K562 (cell line): ENCODE measurements at regions not wholly inside any gene's neighbourhood (a gene's known extent, or its start where the extent isn't known, plus 50 kb on each side); places are given as distances from the start of the nearest gene placed in this dataset.

Experiments used
- ATAC-seq: fragments of 200-7000 bp; cut with Tn5 transposase; 3 replicates; pipeline ENCODE4 v1.9.1; 2020; ENCODE audit warnings: moderate library complexity
- BruUV-seq: library from RNA; stranded (reverse); fragments of 400-500 nt; replicated peaks from 2 replicates; lab custom pipeline; 2021; lab: Mats Ljungman, UMichigan
- CTCF ChIA-PET: fragments of 300-600 bp; formaldehyde crosslinking; extraction: SDS; loops from one replicate; lab custom pipeline; 2021; ENCODE audit warnings: low intra/inter-chr PET ratio; lab: Yijun Ruan, JAX
- POLR2A ChIA-PET: fragments of 300-600, 350-650 bp; sonication (Branson Sonifier 250); formaldehyde crosslinking; extraction: SDS; loops from one replicate; lab custom pipeline; 2021; ENCODE audit warnings: antibody characterized with exemption, inconsistent platforms; lab: Yijun Ruan, JAX
- DNase-seq, 4 experiments: peaks; one replicate each; pipeline versions ENCODE4 v3.0.0 to v3.0.0-alpha.2; 2011 to 2018; ENCODE audit warnings: low spot score in 3 of 4, mixed read lengths in 3 of 4; ENCODE audit errors: extremely low read depth in 1 of 4
- FAIRE-seq: peaks from 2 replicates; lab custom pipeline; 2011; peaks lifted over from hg19 to GRCh38; lab: Jason Lieb, UNC
- H2AFZ ChIP-seq: 2 replicates; pipeline ENCODE4 v1.6.0; 2011; ENCODE audit warnings: low read depth, low read length, control low read depth, inconsistent platforms
- H3K27ac ChIP-seq: fragments of 200-600 bp; 3 replicates; pipeline ENCODE4 v1.8.0; 2011; ENCODE audit warnings: low read depth, mild to moderate bottlenecking, control low read depth, inconsistent platforms, low read length, moderate library complexity, mixed read lengths; ENCODE audit errors: extremely low read depth
- H3K27me3 ChIP-seq, 2 experiments: fragments of 300-600 bp in 1 of 2; 2 replicates in 1 of 2; 3 replicates in 1 of 2; pipeline versions ENCODE4 v1.6.0 to v1.8.0; 2011; ENCODE audit warnings: inconsistent platforms in 2 of 2, low read length in 2 of 2, mild to moderate bottlenecking in 1 of 2, mixed read lengths in 1 of 2, moderate library complexity in 1 of 2; ENCODE audit not compliant: control insufficient read depth in 2 of 2, insufficient read depth in 2 of 2
- H3K36me3 ChIP-seq: fragments of 300-600 bp; 3 replicates; pipeline ENCODE4 v1.8.0; 2011; ENCODE audit warnings: mild to moderate bottlenecking, low read length, inconsistent platforms; ENCODE audit not compliant: control insufficient read depth, insufficient read depth
- H3K4me1 ChIP-seq, 2 experiments: fragments of 200-600 bp in 1 of 2; replicated peaks in 1 of 2; 2 replicates in 1 of 2; 3 replicates in 1 of 2; pipeline versions ENCODE4 v1.5.1 to v1.8.0; 2011; ENCODE audit warnings: inconsistent platforms in 2 of 2, low read length in 2 of 2, mild to moderate bottlenecking in 1 of 2, mixed read lengths in 1 of 2, moderate library complexity in 1 of 2; ENCODE audit not compliant: control insufficient read depth in 2 of 2, insufficient read depth in 2 of 2
- H3K4me2 ChIP-seq: 2 replicates; pipeline ENCODE4 v1.6.1; 2011; ENCODE audit warnings: low read length, control low read depth, inconsistent platforms, mixed read lengths; ENCODE audit not compliant: insufficient read depth
- H3K4me3 ChIP-seq: fragments of 200-600 bp; sonication (generic), shearing (Covaris generic); 2 replicates; pipeline ENCODE4 v1.5.1; 2016; ENCODE audit warnings: control low read depth, inconsistent platforms
- H3K79me2 ChIP-seq: fragments of 200-600 bp; 3 replicates; pipeline ENCODE4 v1.8.0; 2011; ENCODE audit warnings: low read length, inconsistent platforms; ENCODE audit not compliant: control insufficient read depth, insufficient read depth
- H3K9ac ChIP-seq, 2 experiments: 2 replicates each; pipeline versions ENCODE4 v1.6.0 to v1.6.1; 2011; ENCODE audit warnings: low read depth in 2 of 2, low read length in 2 of 2, control low read depth in 1 of 2, inconsistent platforms in 1 of 2, mild to moderate bottlenecking in 1 of 2, mixed read lengths in 1 of 2; ENCODE audit not compliant: insufficient read depth in 1 of 2
- H3K9me1 ChIP-seq: one replicate; pipeline ENCODE4 v1.6.0; 2011; ENCODE audit warnings: inconsistent platforms, mild to moderate bottlenecking, low read length, moderate library complexity; ENCODE audit not compliant: control insufficient read depth, insufficient read depth
- H3K9me3 ChIP-seq: replicated peaks from 2 replicates; pipeline ENCODE4 v1.5.1; 2011; ENCODE audit warnings: low read depth, low read length, inconsistent platforms; ENCODE audit not compliant: control insufficient read depth, insufficient read depth
- H4K20me1 ChIP-seq: replicated peaks from 2 replicates; pipeline ENCODE4 v1.6.1; 2011; ENCODE audit warnings: low read length, inconsistent platforms, mixed read lengths; ENCODE audit not compliant: control insufficient read depth, insufficient read depth
- ARID4B ChIP-seq: sonication (generic); formaldehyde crosslinking; IDR thresholded peaks from 2 replicates; pipeline ENCODE4 v1.8.0; 2022; ENCODE audit warnings: mild to moderate bottlenecking, missing genetic modification reagents
- CREB3 ChIP-seq: fragments of 450-650 bp; conservative IDR thresholded peaks from 2 replicates; pipeline ENCODE4 v1.6.1; 2016; ENCODE audit warnings: missing genetic modification characterization, low read depth, mild to moderate bottlenecking, missing compliant biosample characterization, moderate library complexity
- ELF1 ChIP-seq: fragments of 200-800 bp; sonication (Bioruptor generic); IDR thresholded peaks from 2 replicates; pipeline ENCODE4 v1.6.1; 2016; ENCODE audit warnings: missing genetic modification characterization, missing compliant biosample characterization
- HNRNPH1 ChIP-seq: fragments of 200-400 bp; formaldehyde crosslinking; optimal IDR thresholded peaks from 2 replicates; pipeline ENCODE3; 2017; ENCODE audit warnings: low read depth, mild to moderate bottlenecking, low read length, moderate library complexity
- HNRNPLL ChIP-seq: fragments of 200-400 bp; formaldehyde crosslinking; IDR thresholded peaks from 2 replicates; pipeline ENCODE4 v1.6.1; 2017; ENCODE audit warnings: low read length, low read depth, mild to moderate bottlenecking; ENCODE audit not compliant: poor library complexity, severe bottlenecking
- MEIS2 ChIP-seq: fragments of 450-650 bp; IDR thresholded peaks from 2 replicates; pipeline ENCODE4 v1.6.1; 2014; ENCODE audit warnings: mild to moderate bottlenecking; ENCODE audit not compliant: partially characterized antibody
- NCOR1 ChIP-seq: fragments of 450-650 bp; IDR thresholded peaks from 2 replicates; pipeline ENCODE4 v1.6.1; 2016; ENCODE audit warnings: mild to moderate bottlenecking, moderate library complexity
- PHTF2 ChIP-seq: fragments of 250-450 bp; sonication (Bioruptor Pico); IDR thresholded peaks from 2 replicates; pipeline ENCODE4 v1.5.0; 2021; ENCODE audit warnings: mild to moderate bottlenecking
- RHOXF2B ChIP-seq: fragments of 250-450 bp; sonication (Bioruptor Pico); conservative IDR thresholded peaks from 2 replicates; pipeline ENCODE4 v1.5.1; 2021
- SMARCA5 ChIP-seq: fragments of 450-650 bp; IDR thresholded peaks from 2 replicates; pipeline ENCODE4 v1.6.1; 2016
- SPI1 ChIP-seq: IDR thresholded peaks from 2 replicates; pipeline ENCODE4 v1.6.1; 2011; ENCODE audit warnings: low read depth, low read length, control low read depth, borderline replicate concordance
- ZBTB43 ChIP-seq: sonication (generic); formaldehyde crosslinking; IDR thresholded peaks from 2 replicates; pipeline ENCODE4 v1.8.0; 2023; ENCODE audit warnings: mild to moderate bottlenecking, missing genetic modification reagents
- ZFP30 ChIP-seq: fragments of 250-450 bp; sonication (Bioruptor Pico); IDR thresholded peaks from 2 replicates; pipeline ENCODE4 v1.8.0; 2022; ENCODE audit warnings: moderate library complexity, mild to moderate bottlenecking, inconsistent platforms, borderline replicate concordance
- ZNF212 ChIP-seq: fragments of 450-650 bp; formaldehyde crosslinking; IDR thresholded peaks from 2 replicates; pipeline ENCODE4 v1.4.0; 2020; ENCODE audit warnings: mild to moderate bottlenecking
- ZNF584 ChIP-seq: fragments of 200-800 bp; sonication (Bioruptor generic); IDR thresholded peaks from 2 replicates; pipeline ENCODE4 v1.6.1; 2016; ENCODE audit warnings: low read depth, mild to moderate bottlenecking, missing genetic modification characterization, missing compliant biosample characterization
- ZNF717 ChIP-seq: fragments of 250-450 bp; sonication (Bioruptor Pico); IDR thresholded peaks from 2 replicates; pipeline ENCODE4 v1.5.0; 2021
- WGBS: fragments of 100-300 bp; shearing (Covaris generic); methylation state at CpG from one replicate; pipeline ENCODE4 v1.1.6; 2016; ENCODE audit warnings: low coverage, mixed read lengths; ENCODE audit not compliant: insufficient coverage; ENCODE audit errors: missing lambda C conversion rate; 5-methylcytosine and 5-hydroxymethylcytosine counted together
- in situ Hi-C: fragments of 300-500 bp; cut with MboI; formaldehyde crosslinking; loops from 4 replicates; pipeline ENCODE4 v1.15.0; 2018; ENCODE audit warnings: inconsistent platforms, mixed read lengths
- intact Hi-C: fragments of 100-400 bp; cut with micrococcal nuclease; formaldehyde crosslinking; loops from 2 replicates; pipeline ENCODE4 v1.14.2; 2022

DNA sequence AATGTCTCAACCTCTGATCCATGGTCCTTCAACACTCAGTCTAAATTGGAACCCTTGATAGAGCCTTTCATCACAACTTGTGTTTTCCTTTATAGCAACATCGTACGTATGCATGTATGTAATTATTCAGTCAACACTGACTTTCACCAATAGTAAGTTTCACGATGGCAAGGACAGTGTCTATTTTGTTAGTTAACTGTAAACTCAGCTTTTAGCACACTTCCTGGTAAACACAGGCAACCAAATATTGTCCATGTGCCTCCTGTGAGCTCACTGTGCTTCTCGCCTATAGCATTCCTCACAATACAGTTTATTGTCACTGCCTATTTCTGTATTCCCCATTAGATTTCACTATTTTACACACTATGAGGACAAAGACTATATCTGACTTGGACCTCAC lies 323.1 kb downstream of the DEPDC1B start:
- BruUV-seq = no TSS peak
- Histone ChIP-seq H3K9ac (no peak overlapping the region), H3K27ac (no peak overlapping the region), H3K36me3 (no peaks in the 10 kb centered on the region), H3K9me3 (no peaks in the 10 kb centered on the region), H3K27me3 (no peaks in the 10 kb centered on the region), H3K79me2 (no peaks in the 10 kb centered on the region), H3K4me2 (no peak overlapping the region), H3K4me1 (no peaks in the 10 kb centered on the region), H2AFZ (no peak overlapping the region), H3K9me1 (no peaks in the 10 kb centered on the region), H4K20me1 (no peaks in the 10 kb centered on the region), H3K4me3 (no peak overlapping the region)
- WGBS = 0% methylated on average over 4 of the region's 4 CpGs
- intact Hi-C loops (no loop called here), in situ Hi-C loops (no loop called here)
- ATAC-seq (no peak), DNase-seq (no peak), FAIRE-seq (no peak)
- ChIA-PET POLR2A (no interaction called here), CTCF (no interaction called here)
- TF ChIP-seq HNRNPLL (no peak), HNRNPH1 (no peak), ZFP30 (CRISPR knock-in tag) (no peak), SMARCA5 (no peak), ZNF212 (CRISPR knock-in tag) (no peak), ARID4B (no peak), ZBTB43 (no peak), NCOR1 (no peak), CREB3 (tag) (no peak), PHTF2 (CRISPR knock-in tag) (no peak), ZNF717 (no peak), ZNF584 (no peak), RHOXF2B (no peak), ELF1 (tag) (no peak), MEIS2 (no peak), SPI1 (no peak)
